Right lobe of liver (tissue), 6 donors: ENCODE measurements at regions not wholly inside any gene's neighbourhood (a gene's known extent, or its start where the extent isn't known, plus 50 kb on each side); places are given as distances from the start of the nearest gene placed in this dataset.

Experiments used
- ATAC-seq, 4 donors: fragments of 200-7000 bp; cut with Tn5 transposase; one replicate each; pipeline ENCODE4 v1.9.1; 2020; ENCODE audit warnings: mild to moderate bottlenecking in 4 of 4, moderate library complexity in 4 of 4
- DNase-seq, 3 donors: peaks; one replicate each; pipeline ENCODE4 v3.0.0-alpha.2; 2020
- H3K27ac ChIP-seq, 3 donors: fragments of 200-600 bp; one replicate each; pipeline ENCODE4 v1.8.0; 2022
- H3K27me3 ChIP-seq, 2 donors: fragments of 200-600 bp; one replicate each; pipeline ENCODE4 v1.8.0; 2022
- H3K36me3 ChIP-seq, 4 donors: fragments of 200-600 bp; sonication (generic) in 1 of 4; one replicate each; pipeline versions ENCODE4 v1.5.1 to v1.8.0; 2017 to 2022; ENCODE audit warnings: control low read depth in 1 of 4
- H3K4me1 ChIP-seq, 4 donors: fragments of 200-600 bp; sonication (generic) in 1 of 4; one replicate each; pipeline versions ENCODE4 v1.5.1 to v1.8.0; 2017 to 2022; ENCODE audit warnings: control low read depth in 1 of 4
- H3K4me3 ChIP-seq, 3 donors: fragments of 200-600 bp; one replicate each; pipeline ENCODE4 v1.8.0; 2022
- H3K9me3 ChIP-seq, 4 donors: fragments of 200-600 bp; sonication (generic) in 1 of 4; one replicate each; pipeline versions ENCODE4 v1.5.1 to v1.8.0; 2017 to 2022; ENCODE audit warnings: control low read depth in 1 of 4
- CTCF ChIP-seq, 4 donors: fragments of 200-600 bp in 3 of 4; fragments of 450-650 bp in 1 of 4; IDR thresholded peaks; one replicate each; pipeline versions ENCODE4 v1.5.1 to v1.8.0; 2016 to 2022; ENCODE audit warnings: antibody characterized with exemption in 4 of 4, mild to moderate bottlenecking in 2 of 4
- POLR2A ChIP-seq: fragments of 450-650 bp; IDR thresholded peaks from one replicate; pipeline ENCODE4 v1.6.1; 2017; ENCODE audit warnings: antibody characterized with exemption, mild to moderate bottlenecking
- WGBS: methylation state at CpG from one replicate; pipeline ENCODE4 v1.1.6; 2018; ENCODE audit warnings: low coverage, low lambda C conversion rate; ENCODE audit not compliant: insufficient coverage; ENCODE audit errors: missing lambda C conversion rate; 5-methylcytosine and 5-hydroxymethylcytosine counted together
- intact Hi-C, 2 donors: fragments of 100-400 bp; cut with DNase I; formaldehyde crosslinking; loops; one replicate each; pipeline versions ENCODE4 v1.11.2 to v1.14.1; 2022
- donor health status: DM: no; HTN: yes; CAD: no.
- donor health status: DM: no; HTN: no; CAD: no.
- donor health status: DM: no; HTN: no; CAD: no.
- donor health status: DM: no; HTN: yes; CAD: no.
- donor health status: DM: no; HTN: yes; CAD: no.

GRCh38 chr5:74332006-74332405 lies 308.5 kb downstream of the ENC1 start:
- DNase-seq, result no peak
- Histone ChIP-seq H3K9me3 (no peaks in the 10 kb centered on the region), H3K36me3 (no peaks in the 10 kb centered on the region), H3K4me1 (no peaks in the 10 kb centered on the region), H3K27ac (no peak overlapping the region), H3K4me3 (no peak overlapping the region), H3K27me3 (no peaks in the 10 kb centered on the region)
- WGBS, result 72% methylated on average over 7 of the region's 7 CpGs
- ATAC-seq, result no peak
- intact Hi-C loops, result no loop called here
- TF ChIP-seq CTCF (IDR thresholded peaks at IDR 0.05) (no peak), POLR2A (no peak)

- no peak for TF ChIP-seq POLR2A
- no peak for TF ChIP-seq CTCF (IDR thresholded peaks at IDR 0.05)
- Histone ChIP-seq H3K36me3 (no peaks in the 10 kb centered on the region), H3K27ac (no peak overlapping the region), H3K9me3 (no peaks in the 10 kb centered on the region), H3K27me3 (no peaks in the 10 kb centered on the region), H3K4me3 (no peak overlapping the region), H3K4me1 (no peaks in the 10 kb centered on the region)
- intact Hi-C loops, result no loop called here
- DNase-seq, result no peak
- WGBS, result 88% methylated on average over 1 of the region's 1 CpG
- no peak for ATAC-seq
Observed at GRCh38 chr5:74328221-74328630, 312.3 kb downstream of the ENC1 start.

- H3K9me3 ChIP-seq, result no peaks in the 10 kb centered on the region
- no peaks in the 10 kb centered on the region for H3K4me1 ChIP-seq
- H3K4me3 ChIP-seq, result no peak overlapping the region
- 64% methylated on average over 2 of the region's 2 CpGs for WGBS
- ATAC-seq (no peak), DNase-seq (no peak)
- intact Hi-C loops, result no loop called here
- TF ChIP-seq POLR2A (no peak), CTCF (IDR thresholded peaks at IDR 0.05) (no peak)
- H3K36me3 ChIP-seq, result no peaks in the 10 kb centered on the region
- no peaks in the 10 kb centered on the region for H3K27me3 ChIP-seq
- no peak overlapping the region for H3K27ac ChIP-seq
Observed at GRCh38 chr5:74327339-74327685, 313.2 kb downstream of the ENC1 start.

GRCh38 chr5:74326571-74327338 lies 313.8 kb downstream of the ENC1 start:
- intact Hi-C loops, result no loop called here
- DNase-seq, result no peak
- TF ChIP-seq CTCF (IDR thresholded peaks at IDR 0.05) (no peak), POLR2A (no peak)
- Histone ChIP-seq H3K4me1 (no peaks in the 10 kb centered on the region), H3K9me3 (no peaks in the 10 kb centered on the region), H3K27ac (no peak overlapping the region), H3K27me3 (no peaks in the 10 kb centered on the region), H3K36me3 (no peaks in the 10 kb centered on the region), H3K4me3 (no peak overlapping the region)
- WGBS, result 58% methylated on average over 6 of the region's 6 CpGs
- peak in 1 of 4 donors; percentile 21 for ATAC-seq
